Erythroblast (primary cell): ENCODE measurements at regions not wholly inside any gene's neighbourhood (a gene's known extent, or its start where the extent isn't known, plus 50 kb on each side); places are given as distances from the start of the nearest gene placed in this dataset.

Experiments used
- DNase-seq, 2 experiments: peaks; one replicate each; lab custom pipeline; 2025; lab: John Stamatoyannopoulos, UW
- GATA1 ChIP-seq: IDR thresholded peaks from 2 replicates; pipeline ENCODE4 v1.6.1; 2011; ENCODE audit warnings: low read depth, mild to moderate bottlenecking, control low read depth, low read length, moderate library complexity
- POLR2A ChIP-seq: IDR thresholded peaks from 2 replicates; pipeline ENCODE4 v1.6.1; 2011; ENCODE audit warnings: mild to moderate bottlenecking, low read length

- DNase-seq = no peak
- no peak for TF ChIP-seq POLR2A
- no peak for TF ChIP-seq GATA1
These were observed 791.3 kb upstream of the SOX9 start for GRCh38 chr17:71329310-71330098.

- no peak for DNase-seq
- TF ChIP-seq POLR2A (no peak), GATA1 (no peak)
These were observed 790.8 kb upstream of the SOX9 start for GRCh38 chr17:71330099-71330375.

GRCh38 chr17:71331754-71332325 lies 789.0 kb upstream of the SOX9 start:
- no peak for DNase-seq
- TF ChIP-seq GATA1 (no peak), POLR2A (no peak)

GRCh38 chr17:71334048-71334751 lies 786.6 kb upstream of the SOX9 start:
- no peak for TF ChIP-seq POLR2A
- TF ChIP-seq GATA1 = no peak
- no peak for DNase-seq

- TF ChIP-seq GATA1 (no peak), POLR2A (no peak)
- DNase-seq = no peak
These were observed 785.6 kb upstream of the SOX9 start for GRCh38 chr17:71335212-71335611.

GRCh38 chr17:71337938-71338337 lies 782.9 kb upstream of the SOX9 start:
- DNase-seq = no peak
- TF ChIP-seq GATA1 (no peak), POLR2A (no peak)

GRCh38 chr17:71338396-71338795 lies 782.4 kb upstream of the SOX9 start:
- TF ChIP-seq POLR2A (no peak), GATA1 (no peak)
- DNase-seq = no peak

GRCh38 chr17:71339206-71339605 lies 781.6 kb upstream of the SOX9 start:
- TF ChIP-seq POLR2A = no peak
- TF ChIP-seq GATA1 = no peak
- no peak for DNase-seq

GRCh38 chr17:71342737-71343136 lies 778.1 kb upstream of the SOX9 start:
- no peak for TF ChIP-seq POLR2A
- TF ChIP-seq GATA1 = no peak
- no peak for DNase-seq

- no peak for DNase-seq
- TF ChIP-seq GATA1 = no peak
- no peak for TF ChIP-seq POLR2A
These were observed 770.8 kb upstream of the SOX9 start for GRCh38 chr17:71349908-71350600.

- no peak for DNase-seq
- TF ChIP-seq POLR2A = no peak
- TF ChIP-seq GATA1 = no peak
These were observed 760.5 kb upstream of the SOX9 start for GRCh38 chr17:71360301-71360700.

GRCh38 chr17:71361656-71362450 lies 759.0 kb upstream of the SOX9 start:
- TF ChIP-seq GATA1 (no peak), POLR2A (no peak)
- no peak for DNase-seq

- no peak for TF ChIP-seq POLR2A
- no peak for TF ChIP-seq GATA1
- no peak for DNase-seq
These were observed 757.2 kb upstream of the SOX9 start for GRCh38 chr17:71363661-71364060.
